Daoy (cell line): ENCODE measurements at regions not wholly inside any gene's neighbourhood (a gene's known extent, or its start where the extent isn't known, plus 50 kb on each side); places are given as distances from the start of the nearest gene placed in this dataset.
"Not testable (repeated sequence)": the region's sequence is repeated elsewhere in the genome, so short reads cannot be mapped to it uniquely, and the experiment has no call there.

Experiments
- DNase-seq: peaks from one replicate; pipeline ENCODE4 v3.0.0-alpha.2; 2015; ENCODE audit warnings: low read depth

GRCh38 chr12:67455236-67455635 lies 186.1 kb downstream of the CAND1 start:
- DNase-seq: no peak

DNA sequence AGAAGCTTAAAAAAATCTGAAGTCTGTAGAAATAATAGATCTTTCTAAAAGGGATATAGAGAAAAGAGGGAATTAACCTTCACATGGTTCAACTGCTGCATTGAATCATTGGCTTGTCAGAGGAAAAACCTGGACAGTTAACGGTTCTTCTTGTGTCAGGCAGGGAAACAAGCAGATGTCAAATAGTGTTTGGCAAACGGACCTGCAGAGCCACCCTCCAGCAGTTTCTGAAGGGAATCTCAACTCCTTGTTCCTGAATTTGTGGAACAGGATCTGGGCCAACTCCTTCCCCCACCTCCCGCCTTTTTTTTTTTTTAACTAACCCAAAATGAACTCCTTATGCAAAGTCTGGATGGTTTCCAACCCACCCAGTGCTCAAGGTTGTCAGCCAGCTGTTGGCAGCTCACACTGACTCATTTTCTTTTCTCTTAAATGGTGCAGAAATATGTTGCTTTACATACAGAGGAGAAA lies 187.3 kb downstream of the CAND1 start:
- peak; percentile 83 for DNase-seq

- DNase-seq: no peak
Measured at GRCh38 chr12:67457136-67457535, 188.0 kb downstream of the CAND1 start.

GRCh38 chr12:67457778-67458665 lies 188.9 kb downstream of the CAND1 start:
- no peak for DNase-seq

GRCh38 chr12:67459173-67459572 lies 189.4 kb upstream of the DYRK2 start:
- no peak for DNase-seq

DNA sequence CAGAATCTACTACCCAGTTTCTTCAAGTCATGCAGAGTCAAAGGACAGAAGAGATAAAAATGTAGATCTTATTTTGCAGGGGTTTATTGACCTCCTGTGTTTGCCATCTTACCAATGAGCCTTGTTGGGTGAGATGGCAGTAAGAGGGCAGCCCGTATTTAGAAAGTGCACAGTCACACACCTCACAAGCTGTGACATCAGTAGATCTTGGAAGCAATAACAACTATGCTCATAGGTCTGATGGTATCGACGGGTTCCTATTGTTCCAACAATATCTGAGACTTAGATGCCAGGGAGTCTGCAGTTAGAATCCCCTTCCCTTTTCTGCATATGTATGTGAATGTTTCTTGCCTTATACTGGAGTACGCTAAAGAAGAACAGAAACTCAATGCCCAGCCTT lies 189.0 kb upstream of the DYRK2 start:
- no peak for DNase-seq

- DNase-seq: no peak
Measured at GRCh38 chr12:67460388-67460787, 188.2 kb upstream of the DYRK2 start.

DNA sequence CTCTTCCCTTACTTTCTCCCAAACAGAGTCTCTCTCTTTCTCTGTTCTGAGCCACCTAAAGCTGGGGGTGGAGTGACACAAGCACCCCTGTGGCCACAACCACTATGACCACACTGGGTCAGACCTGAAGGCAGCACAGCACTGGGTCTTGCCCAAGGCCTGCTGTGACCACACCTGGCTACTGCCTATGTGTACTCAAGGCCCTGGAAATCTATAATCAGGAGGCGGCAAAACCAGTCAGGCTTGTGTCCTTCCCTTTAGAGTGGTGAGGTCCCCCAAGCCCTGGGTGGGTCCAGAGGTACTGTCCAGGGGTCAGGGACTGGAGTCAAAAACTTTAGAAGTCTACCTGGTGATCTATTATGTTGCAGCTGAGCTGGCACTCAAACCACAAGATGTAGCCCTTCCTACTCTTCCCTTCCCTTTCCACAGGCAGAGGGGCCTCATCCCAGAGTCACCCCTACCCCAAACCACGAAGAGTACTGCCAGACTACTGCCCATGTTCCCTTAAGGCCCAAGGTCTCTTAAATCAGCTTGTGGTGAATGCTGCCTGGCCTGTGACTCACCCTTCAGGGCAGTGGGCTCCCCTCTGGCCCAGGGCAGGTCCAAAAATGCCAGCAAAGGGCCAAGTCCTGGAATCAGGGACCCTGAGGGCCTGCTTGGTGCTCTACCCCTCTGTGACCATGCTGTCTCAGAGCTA lies 179.8 kb upstream of the DYRK2 start:
- DNase-seq: no peak

DNA sequence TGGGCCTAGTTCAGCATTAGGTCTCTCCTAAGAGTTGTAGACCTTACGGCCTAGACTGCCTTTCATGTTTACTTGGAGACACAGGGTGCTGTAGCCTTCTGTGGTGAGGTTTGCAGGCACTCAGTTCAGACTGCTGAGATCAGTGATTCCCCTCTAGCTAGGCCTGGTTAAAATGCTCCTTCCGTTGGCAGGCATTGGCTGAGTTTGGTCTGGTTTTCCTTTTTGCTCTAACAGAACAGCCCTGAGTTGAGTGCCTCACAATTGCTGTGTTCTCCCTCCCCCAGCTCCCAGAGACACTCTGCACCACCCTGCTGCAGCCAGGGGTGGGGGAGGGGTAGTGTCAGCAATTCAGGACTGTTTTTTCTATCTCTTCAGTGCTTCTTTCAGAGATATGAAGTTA lies 178.9 kb upstream of the DYRK2 start:
- no peak for DNase-seq

DNA sequence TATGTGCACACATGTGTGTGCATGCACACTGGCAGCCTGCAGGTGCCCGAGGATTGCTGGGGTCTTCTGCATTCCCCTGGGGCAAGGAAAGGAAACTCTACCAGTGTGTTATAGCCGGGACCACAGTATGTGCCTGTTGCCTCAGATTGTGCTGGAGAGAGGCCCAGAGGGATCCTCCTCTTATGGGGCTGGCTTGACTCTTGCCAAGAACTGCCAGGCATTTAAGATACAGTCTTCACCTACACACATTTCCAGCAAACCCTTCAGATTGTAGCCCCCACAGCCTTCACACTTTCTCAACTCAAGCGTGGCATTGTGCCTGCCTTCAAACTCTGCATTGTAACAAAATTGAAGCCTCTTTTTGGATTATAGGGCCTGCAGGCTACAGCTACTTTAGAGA lies 176.7 kb upstream of the DYRK2 start:
- DNase-seq: no peak

GRCh38 chr12:67472539-67472938 lies 176.0 kb upstream of the DYRK2 start:
- no peak for DNase-seq

DNA sequence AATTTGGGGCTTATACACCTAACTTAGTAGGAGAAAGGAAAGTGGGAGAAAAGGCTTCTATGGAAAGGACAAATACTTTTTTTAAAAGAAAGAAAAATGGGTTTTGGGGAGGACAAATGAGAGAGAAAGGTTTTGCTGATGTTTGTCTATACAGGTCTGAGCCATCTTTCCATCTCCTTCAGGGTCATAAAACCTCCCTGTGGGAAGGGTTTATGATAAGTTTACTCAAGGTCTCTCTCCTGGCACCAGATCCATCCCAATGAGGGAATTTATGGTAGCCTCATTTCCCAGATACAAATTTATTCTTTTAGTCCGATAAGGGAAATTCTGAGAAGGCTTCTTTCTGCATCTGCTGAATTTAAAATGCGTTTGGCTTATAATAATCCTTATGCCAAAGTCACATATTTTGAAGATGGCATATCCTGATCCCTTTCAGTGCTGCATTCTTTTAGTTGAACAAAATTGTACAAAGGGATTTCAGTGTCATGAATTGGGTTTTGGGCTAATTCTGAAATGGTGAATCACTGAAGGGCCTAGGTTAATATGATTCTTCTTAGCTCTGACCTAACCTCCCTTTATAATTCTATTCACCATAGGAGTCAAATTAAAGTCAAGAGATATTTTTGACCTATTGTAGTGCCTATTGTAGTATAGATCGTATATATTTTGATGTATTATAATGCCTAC lies 173.5 kb upstream of the DYRK2 start:
- DNase-seq: no peak

DNA sequence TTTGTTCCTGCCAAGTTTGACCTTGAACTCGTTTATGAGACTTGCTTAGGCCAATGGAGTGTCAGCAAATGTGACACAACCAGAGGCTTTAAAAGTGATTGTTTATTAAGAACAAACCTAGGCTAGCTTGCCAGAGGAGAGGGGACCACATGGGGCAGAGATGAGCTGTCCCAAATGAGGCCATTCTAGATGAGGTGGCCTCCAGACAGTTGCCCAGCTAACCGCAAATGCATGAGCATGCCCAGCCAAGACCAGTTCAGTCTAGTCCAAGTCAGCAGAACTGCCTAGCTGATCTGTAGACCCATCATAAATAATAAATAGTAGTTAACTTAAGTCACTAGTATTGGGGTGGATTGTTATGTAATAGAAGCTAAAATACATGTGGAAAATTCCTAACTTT lies 172.8 kb upstream of the DYRK2 start:
- DNase-seq: peak; percentile 49

- DNase-seq: no peak
Measured at GRCh38 chr12:67477681-67478265, 170.8 kb upstream of the DYRK2 start.

GRCh38 chr12:67482751-67483661 lies 165.5 kb upstream of the DYRK2 start:
- DNase-seq: peak; percentile 53

- no peak for DNase-seq
Measured at GRCh38 chr12:67483871-67484554, 164.5 kb upstream of the DYRK2 start.

DNA sequence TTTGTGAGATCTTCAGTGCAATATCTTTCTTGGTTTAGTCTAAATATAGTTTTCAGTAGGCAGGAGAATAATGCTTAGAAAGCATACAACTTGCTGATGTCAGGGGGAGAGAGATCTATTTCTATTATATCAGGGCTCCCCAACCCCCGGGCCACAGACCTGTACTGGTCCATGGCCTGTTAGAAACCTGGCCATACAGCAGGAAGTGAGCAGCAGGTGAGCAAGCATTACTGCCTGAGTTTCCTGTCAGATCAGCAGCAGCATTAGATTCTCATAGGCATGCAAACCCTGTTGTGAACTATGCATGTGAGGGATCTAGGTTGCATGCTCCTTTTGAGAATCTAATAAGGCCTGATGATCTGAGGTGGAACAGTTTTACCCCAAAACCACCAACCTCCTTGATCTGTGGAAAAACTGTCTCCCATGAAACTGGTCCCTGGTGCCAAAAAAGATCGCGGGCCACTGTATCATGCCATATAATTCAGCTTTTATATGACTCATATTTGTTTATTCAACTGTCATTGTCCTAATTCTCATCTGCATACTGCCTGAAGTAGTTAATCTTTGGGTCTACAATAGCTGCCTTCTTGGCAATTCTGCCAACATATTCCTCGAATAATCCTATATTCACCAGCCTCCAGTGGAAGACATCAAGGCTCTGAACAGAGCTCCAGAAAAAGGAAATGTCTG lies 163.6 kb upstream of the DYRK2 start:
- DNase-seq: no peak

DNA sequence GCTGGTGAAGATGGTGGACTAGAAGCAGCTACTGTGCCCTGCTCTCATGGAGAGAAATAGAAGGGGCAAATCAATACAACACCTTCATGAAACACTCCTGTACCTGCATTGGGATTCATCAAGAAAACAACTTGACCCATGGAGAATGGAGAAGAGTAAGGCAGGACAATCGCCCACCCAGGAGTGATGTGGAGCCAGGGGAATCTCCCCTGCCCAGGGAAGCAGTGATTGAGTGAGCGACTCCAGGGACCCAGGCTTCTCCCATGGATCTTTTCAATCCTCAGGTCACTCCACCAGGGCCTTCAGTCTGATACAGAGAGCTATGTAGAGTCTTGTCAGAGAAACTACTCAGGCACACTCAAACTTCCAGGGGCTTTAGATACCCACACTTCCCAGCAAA lies 161.9 kb upstream of the DYRK2 start:
- no peak for DNase-seq

GRCh38 chr12:67488349-67488748 lies 160.2 kb upstream of the DYRK2 start:
- not testable (repeated sequence) for DNase-seq

DNA sequence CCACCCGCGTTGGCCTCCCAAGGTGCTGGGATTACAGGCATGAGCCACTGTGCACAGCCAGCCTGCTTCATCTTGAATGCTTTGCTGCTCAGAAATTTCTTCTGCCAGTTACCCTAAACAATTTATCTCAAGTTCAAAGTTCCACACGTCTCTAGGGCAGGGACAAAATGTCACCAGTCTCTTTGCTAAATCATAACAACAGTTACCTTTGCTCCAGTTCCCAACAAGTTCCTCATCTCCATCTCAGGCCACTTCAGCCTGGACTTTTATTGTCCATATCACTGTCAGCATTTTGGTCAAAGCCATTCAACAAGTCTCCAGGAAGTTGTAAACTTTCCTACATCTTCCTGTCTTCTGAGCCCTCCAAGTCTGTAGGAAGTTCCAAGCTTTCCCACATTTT lies 159.5 kb upstream of the DYRK2 start:
- no peak for DNase-seq
